Fibroblast of pulmonary artery (primary cell): ENCODE measurements at regions not wholly inside any gene's neighbourhood (a gene's known extent, or its start where the extent isn't known, plus 50 kb on each side); places are given as distances from the start of the nearest gene placed in this dataset.
A peak's percentile ranks its signal among the peaks of the same experiment; 100 is the strongest.

Source experiments
- DNase-seq: peaks from one replicate; pipeline ENCODE4 v3.0.0-alpha.2; 2010; ENCODE audit warnings: low read depth
- H3K4me3 ChIP-seq: replicated peaks from 2 replicates; pipeline ENCODE4 v1.5.1; 2011; ENCODE audit warnings: low read depth, mild to moderate bottlenecking, control low read depth, low read length, moderate library complexity
- CTCF ChIP-seq: IDR thresholded peaks from 2 replicates; pipeline ENCODE4 v1.5.1; 2011; ENCODE audit warnings: mild to moderate bottlenecking, control low read depth, low read length, inconsistent platforms; ENCODE audit errors: missing control alignments

DNA sequence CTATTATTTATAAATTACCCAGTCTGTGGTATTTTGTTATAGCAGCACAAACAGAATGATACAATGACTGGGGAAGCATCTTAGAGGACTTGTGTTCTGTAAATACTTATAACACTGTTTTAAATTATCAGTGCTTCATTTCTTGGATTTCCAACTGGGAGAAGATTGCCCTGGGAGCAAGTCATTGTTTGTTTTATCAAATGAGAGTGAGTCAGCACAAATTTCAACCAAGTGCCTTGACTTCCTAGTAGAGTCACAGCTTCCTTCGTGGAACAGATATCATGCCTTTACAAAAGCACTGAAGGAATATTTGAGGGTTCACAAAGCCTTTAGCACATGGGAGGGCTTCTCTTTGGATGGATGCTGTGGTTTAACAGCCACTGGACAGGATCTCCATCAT lies 234.1 kb downstream of the KTN1 start:
- DNase-seq, result peak; percentile 59
- TF ChIP-seq CTCF, result no peak
- H3K4me3 ChIP-seq, result no peak overlapping the region

DNA sequence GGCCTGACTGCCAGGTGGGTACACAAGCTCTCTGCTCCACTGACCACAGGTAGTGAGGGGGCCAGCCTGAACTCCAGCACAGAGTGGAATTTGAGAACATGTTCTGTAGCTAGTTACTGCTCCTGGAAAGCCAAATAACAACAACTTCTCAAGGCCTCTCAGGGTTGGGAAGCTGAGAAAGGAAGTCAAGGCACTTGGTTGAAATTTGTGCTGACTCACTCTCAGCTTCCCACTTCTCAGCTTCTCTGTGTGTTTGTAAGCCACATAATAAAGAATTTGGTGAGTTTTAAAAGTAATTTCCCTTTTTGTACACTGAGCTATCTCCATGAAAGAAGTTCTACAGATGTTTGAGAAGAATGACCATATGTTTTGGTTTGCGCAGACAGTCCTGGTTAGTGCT lies 234.9 kb downstream of the KTN1 start:
- no peak overlapping the region for H3K4me3 ChIP-seq
- DNase-seq, result peak; percentile 35
- TF ChIP-seq CTCF, result no peak

GRCh38 chr14:55816225-55816624 lies 236.2 kb downstream of the KTN1 start:
- H3K4me3 ChIP-seq, result no peak overlapping the region
- no peak for DNase-seq

DNA sequence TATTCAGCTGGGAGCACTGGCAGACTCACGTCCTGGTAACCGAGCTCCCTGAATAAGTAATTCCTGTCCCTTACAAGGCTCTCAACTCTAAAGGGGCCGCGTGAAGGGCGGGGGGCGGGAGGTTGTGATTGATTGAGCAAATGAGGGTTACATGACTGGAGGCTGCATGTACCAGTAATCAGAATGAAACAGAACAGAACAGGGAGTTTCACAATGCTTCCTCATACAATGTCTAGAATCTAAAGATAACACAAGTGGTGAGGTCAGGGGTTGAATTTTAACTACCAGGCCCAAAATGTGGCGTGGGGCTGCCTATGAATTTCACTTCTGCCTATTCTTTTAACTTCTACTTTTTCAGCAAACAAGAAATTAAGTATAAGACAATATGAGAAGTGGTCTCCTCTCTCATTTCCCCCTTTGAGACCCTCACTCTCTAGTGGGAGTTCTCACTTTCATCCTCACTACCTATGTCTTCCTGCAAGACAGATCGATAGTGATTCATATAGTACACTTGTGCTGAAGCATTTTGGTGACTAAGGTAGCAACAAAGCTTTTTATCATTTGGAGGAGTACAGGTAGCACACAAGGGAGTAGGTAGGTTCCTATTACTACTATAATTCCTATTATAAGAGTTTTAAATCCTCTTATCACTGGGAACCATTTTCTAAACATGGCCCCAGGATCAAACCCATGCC lies 239.8 kb downstream of the KTN1 start:
- no peak for TF ChIP-seq CTCF
- DNase-seq, result peak; percentile 45
- H3K4me3 ChIP-seq, result no peak overlapping the region

More at GRCh38 chr14:55816225-55816624, 236.2 kb downstream of the KTN1 start:
- TF ChIP-seq CTCF, result no peak

DNA sequence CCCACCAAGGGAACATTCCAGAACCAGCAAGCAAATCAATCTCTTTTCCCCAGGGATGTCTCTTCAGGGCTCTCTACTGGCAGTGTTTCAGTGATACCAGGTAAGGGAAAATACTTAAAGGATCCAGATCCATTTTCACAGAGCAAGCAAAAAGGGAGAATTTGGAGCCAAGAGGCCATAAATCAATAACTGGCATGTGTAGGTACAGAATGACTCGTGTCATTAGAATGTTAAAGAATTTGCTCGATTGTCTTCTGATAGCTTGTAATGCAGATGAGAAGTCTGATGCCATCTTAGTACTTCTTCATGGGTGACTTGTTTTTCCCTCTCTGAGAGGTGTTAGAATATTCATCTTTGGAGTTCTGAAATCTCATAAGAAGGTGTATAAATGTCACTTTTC lies 242.9 kb downstream of the KTN1 start:
- no peak for DNase-seq
- H3K4me3 ChIP-seq, result no peak overlapping the region
- TF ChIP-seq CTCF, result no peak

GRCh38 chr14:55832122-55832911 lies 252.3 kb downstream of the KTN1 start:
- no peak overlapping the region for H3K4me3 ChIP-seq
- TF ChIP-seq CTCF, result no peak
- DNase-seq, result peak; percentile 37
